Activated CD4-positive, alpha-beta memory T cell treated with anti-CD3 and anti-CD28 coated beads for 36 hours (primary cell): ENCODE measurements at regions not wholly inside any gene's neighbourhood (a gene's known extent, or its start where the extent isn't known, plus 50 kb on each side); places are given as distances from the start of the nearest gene placed in this dataset.
"Not testable (repeated sequence)": the region's sequence is repeated elsewhere in the genome, so short reads cannot be mapped to it uniquely, and the experiment has no call there.

Experiments used
- CTCF ChIA-PET: fragments of 350-600 bp; sonication (Branson Sonifier 250); formaldehyde crosslinking; loops from one replicate; lab custom pipeline; 2021; ENCODE audit warnings: antibody characterized with exemption, inconsistent platforms; lab: Charles Lee
- POLR2A ChIA-PET: fragments of 350-600 bp; sonication (Branson Sonifier 250); formaldehyde crosslinking; loops from one replicate; lab custom pipeline; 2021; ENCODE audit warnings: antibody characterized with exemption; lab: Charles Lee
- DNase-seq: peaks from one replicate; pipeline ENCODE4 v3.0.0-alpha.2; 2020
- H3K27ac Mint-ChIP-seq: one replicate; pipeline ENCODE4 v1.8.0; 2021; ENCODE audit warnings: mixed read lengths
- H3K27me3 Mint-ChIP-seq: one replicate; pipeline ENCODE4 v1.8.0; 2021; ENCODE audit warnings: mixed read lengths
- H3K36me3 Mint-ChIP-seq: one replicate; pipeline ENCODE4 v1.8.0; 2021; ENCODE audit warnings: mixed read lengths
- H3K4me1 Mint-ChIP-seq: one replicate; pipeline ENCODE4 v1.8.0; 2021; ENCODE audit warnings: low read depth, mixed read lengths
- H3K4me3 Mint-ChIP-seq: one replicate; pipeline ENCODE4 v1.8.0; 2021; ENCODE audit warnings: mild to moderate bottlenecking, mixed read lengths
- H3K9me3 Mint-ChIP-seq: one replicate; pipeline ENCODE4 v1.8.0; 2021; ENCODE audit warnings: mixed read lengths
- intact Hi-C: fragments of 100-400 bp; cut with micrococcal nuclease; formaldehyde crosslinking; loops from one replicate; pipeline ENCODE4 v1.15.1; 2023

GRCh38 chr12:31791265-31791664, 62.4 kb upstream of the AMN1 start:
- CTCF ChIA-PET, H3K27me3 Mint-ChIP-seq, H3K27ac Mint-ChIP-seq, H3K9me3 Mint-ChIP-seq, H3K36me3 Mint-ChIP-seq, intact Hi-C loops, H3K4me3 Mint-ChIP-seq, DNase-seq: not testable (repeated sequence)
- peaks cover 22% of the 10 kb centered on the region for H3K4me1 Mint-ChIP-seq
- POLR2A ChIA-PET, result interaction anchor here (0.6 kb wide), 1 partner anchor 167 kb away, joined by 3 read pairs; no protein-coding TSS in a partner anchor

GRCh38 chr12:31790759-31791158, 61.9 kb upstream of the AMN1 start:
- DNase-seq, result no peak
- H3K36me3 Mint-ChIP-seq, result no peaks in the 10 kb centered on the region
- H3K27me3 Mint-ChIP-seq, result no peaks in the 10 kb centered on the region
- no peaks in the 10 kb centered on the region for H3K9me3 Mint-ChIP-seq
- peaks cover 19% of the 10 kb centered on the region for H3K4me1 Mint-ChIP-seq
- intact Hi-C loops, result no loop called here
- H3K4me3 Mint-ChIP-seq, result no peak overlapping the region
- ChIA-PET CTCF (no interaction called here), POLR2A (interaction anchor here (0.6 kb wide), 1 partner anchor 167 kb away, joined by 3 read pairs; no protein-coding TSS in a partner anchor)
- H3K27ac Mint-ChIP-seq, result no peak overlapping the region

DNA sequence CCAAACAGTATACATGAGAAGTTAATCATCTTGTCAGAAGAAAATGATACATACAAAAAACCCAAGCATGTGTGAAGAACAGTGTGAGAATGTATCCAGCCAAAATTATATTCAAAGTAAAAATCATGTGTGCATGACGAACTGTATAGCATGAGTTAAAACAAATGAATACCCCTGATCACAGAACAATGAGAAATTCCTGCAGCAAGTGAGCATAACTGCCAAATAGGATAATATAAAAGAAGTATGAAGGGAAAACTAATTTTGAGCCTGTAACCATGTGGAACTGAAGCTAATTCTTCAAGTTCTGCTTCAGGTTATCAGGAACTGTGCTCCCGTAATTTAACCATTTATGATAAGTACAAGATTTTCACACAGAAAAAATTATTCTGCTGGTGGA, 56.5 kb upstream of the AMN1 start:
- POLR2A ChIA-PET, result no interaction called here

DNA sequence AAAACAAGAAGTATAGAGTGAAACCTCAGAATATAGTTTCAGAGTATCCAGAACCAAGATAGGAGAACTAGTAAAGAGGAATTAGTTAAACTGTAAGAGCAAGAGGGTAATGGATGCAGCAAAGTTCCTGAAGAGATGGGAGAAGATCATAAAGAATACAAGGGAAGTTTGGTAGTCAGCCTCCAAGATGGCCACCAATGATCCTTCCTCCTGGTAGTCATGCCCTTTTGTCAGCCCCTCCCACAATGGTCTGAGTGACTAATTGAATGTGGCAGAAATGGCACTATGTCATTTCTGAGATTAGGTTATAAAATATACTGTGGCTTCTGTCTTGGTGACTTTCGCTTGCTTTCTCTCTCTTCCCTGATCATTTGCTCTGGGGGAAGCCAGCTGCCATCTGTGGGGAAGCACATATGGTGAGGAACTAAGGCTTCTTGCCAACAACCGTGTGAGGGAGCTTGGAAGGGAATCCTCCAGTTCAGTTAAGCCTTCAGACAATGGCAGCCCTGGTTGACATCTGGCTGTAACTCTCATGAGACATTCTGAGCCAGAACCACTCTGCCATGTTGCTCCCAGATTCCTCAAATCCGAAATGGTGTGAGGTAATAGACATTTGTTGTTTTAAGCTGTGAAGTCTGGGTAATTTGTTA, 55.3 kb upstream of the AMN1 start:
- Mint-ChIP-seq H3K9me3 (peaks cover 11% of the 10 kb centered on the region), H3K27me3 (no peaks in the 10 kb centered on the region), H3K4me1 (no peaks in the 10 kb centered on the region), H3K4me3 (no peak overlapping the region), H3K36me3 (no peaks in the 10 kb centered on the region), H3K27ac (no peak overlapping the region)
- CTCF ChIA-PET, result no interaction called here
- DNase-seq, result no peak
- intact Hi-C loops, result no loop called here
- POLR2A ChIA-PET, result no interaction called here

More for the DNA sequence above, 56.5 kb upstream of the AMN1 start:
- no peaks in the 10 kb centered on the region for H3K27me3 Mint-ChIP-seq
- DNase-seq, result no peak
- peaks cover 11% of the 10 kb centered on the region for H3K9me3 Mint-ChIP-seq
- H3K27ac Mint-ChIP-seq, result no peak overlapping the region
- intact Hi-C loops, result no loop called here
- H3K4me3 Mint-ChIP-seq, result no peak overlapping the region
- CTCF ChIA-PET, result no interaction called here
- H3K4me1 Mint-ChIP-seq, result peaks cover 6% of the 10 kb centered on the region
- H3K36me3 Mint-ChIP-seq, result no peaks in the 10 kb centered on the region

DNA sequence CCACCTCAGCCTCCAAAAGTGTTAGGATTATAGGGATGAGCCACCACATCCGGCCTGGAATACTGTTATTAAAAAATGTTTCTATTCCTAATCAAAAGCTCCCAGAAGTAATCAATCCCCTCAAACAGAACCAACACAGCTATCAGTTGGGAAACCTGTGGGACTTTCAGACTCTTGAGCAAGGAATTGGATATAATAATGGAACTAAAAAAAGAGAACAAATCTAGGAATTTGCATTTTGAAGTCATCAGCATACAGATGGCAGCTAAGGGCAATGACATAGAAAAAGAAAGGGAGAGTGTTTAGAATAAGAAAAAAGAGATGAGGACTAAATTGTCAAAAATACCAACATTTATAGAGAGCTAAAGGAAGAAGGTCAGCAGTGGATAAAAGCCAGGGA, 54.7 kb upstream of the AMN1 start:
- H3K4me3 Mint-ChIP-seq, result no peak overlapping the region
- intact Hi-C loops, result no loop called here
- ChIA-PET POLR2A (no interaction called here), CTCF (no interaction called here)
- H3K27me3 Mint-ChIP-seq, result no peaks in the 10 kb centered on the region
- H3K36me3 Mint-ChIP-seq, result no peaks in the 10 kb centered on the region
- H3K4me1 Mint-ChIP-seq, result no peaks in the 10 kb centered on the region
- no peak overlapping the region for H3K27ac Mint-ChIP-seq
- H3K9me3 Mint-ChIP-seq, result peaks cover 11% of the 10 kb centered on the region
- no peak for DNase-seq

GRCh38 chr12:31781894-31782540, 53.2 kb upstream of the AMN1 start:
- no peak overlapping the region for H3K4me3 Mint-ChIP-seq
- DNase-seq, result no peak
- POLR2A ChIA-PET, result no interaction called here
- no peaks in the 10 kb centered on the region for H3K4me1 Mint-ChIP-seq
- no peak overlapping the region for H3K27ac Mint-ChIP-seq
- H3K36me3 Mint-ChIP-seq, result no peaks in the 10 kb centered on the region
- H3K9me3 Mint-ChIP-seq, result peaks cover 11% of the 10 kb centered on the region
- intact Hi-C loops, result no loop called here
- CTCF ChIA-PET, result interaction anchor here (0.6 kb wide), 1 partner anchor 490 kb away, joined by 3 read pairs; no protein-coding TSS in a partner anchor
- no peaks in the 10 kb centered on the region for H3K27me3 Mint-ChIP-seq

DNA sequence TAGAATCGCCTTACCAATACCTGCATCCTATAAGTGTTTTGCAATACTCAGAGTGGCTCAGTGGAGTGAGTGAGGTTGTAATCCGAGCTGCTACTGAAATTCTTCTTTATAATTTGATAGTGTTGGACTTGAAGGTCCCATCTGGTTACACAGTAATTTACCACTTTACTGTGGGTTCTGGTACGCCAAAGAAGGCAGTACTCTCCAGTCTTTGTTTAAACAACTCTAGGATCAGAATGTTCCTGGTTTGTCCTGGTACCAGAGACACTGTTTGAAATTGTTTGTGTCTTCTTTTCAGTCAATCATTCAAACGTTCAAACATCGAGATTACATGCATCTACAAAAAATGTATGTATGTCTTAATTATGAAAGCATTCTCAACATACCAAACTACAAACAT, 51.3 kb upstream of the AMN1 start:
- H3K36me3 Mint-ChIP-seq, result no peaks in the 10 kb centered on the region
- no peak for DNase-seq
- H3K4me3 Mint-ChIP-seq, result no peak overlapping the region
- H3K4me1 Mint-ChIP-seq, result no peaks in the 10 kb centered on the region
- intact Hi-C loops, result no loop called here
- ChIA-PET CTCF (no interaction called here), POLR2A (no interaction called here)
- H3K9me3 Mint-ChIP-seq, result peaks cover 9% of the 10 kb centered on the region
- H3K27ac Mint-ChIP-seq, result no peak overlapping the region
- H3K27me3 Mint-ChIP-seq, result no peaks in the 10 kb centered on the region

GRCh38 chr12:31778687-31779086, 49.9 kb upstream of the AMN1 start:
- Mint-ChIP-seq H3K4me3 (no peak overlapping the region), H3K9me3 (peaks cover 2% of the 10 kb centered on the region), H3K27me3 (no peaks in the 10 kb centered on the region), H3K4me1 (peaks cover 1% of the 10 kb centered on the region), H3K36me3 (no peaks in the 10 kb centered on the region), H3K27ac (no peak overlapping the region)
- DNase-seq, result no peak
- POLR2A ChIA-PET, result no interaction called here
- CTCF ChIA-PET, result interaction anchor here (0.5 to 0.7 kb wide), 2 partner anchors 199 to 479 kb away, joined by 3 to 6 read pairs; no protein-coding TSS in a partner anchor
- intact Hi-C loops, result no loop called here
